HEK293 (cell line): ENCODE measurements at regions not wholly inside any gene's neighbourhood (a gene's known extent, or its start where the extent isn't known, plus 50 kb on each side); places are given as distances from the start of the nearest gene placed in this dataset.

Experiments used
- HOXD13 ChIP-seq: sonication (generic); formaldehyde crosslinking; IDR thresholded peaks from 2 replicates; pipeline ENCODE4 v1.8.0; 2022; ENCODE audit warnings: missing genetic modification reagents, borderline replicate concordance
- MZF1 ChIP-seq: fragments of 450-650 bp; formaldehyde crosslinking; IDR thresholded peaks from 2 replicates; pipeline ENCODE4 v1.5.1; 2017; ENCODE audit warnings: missing biosample characterization, missing genetic modification characterization, borderline replicate concordance
- PATZ1 ChIP-seq: fragments of 450-650 bp; formaldehyde crosslinking; IDR thresholded peaks from 2 replicates; pipeline ENCODE4 v1.5.1; 2016; ENCODE audit warnings: missing biosample characterization, missing genetic modification characterization
- ZBTB8A ChIP-seq: fragments of 450-650 bp; formaldehyde crosslinking; IDR thresholded peaks from 2 replicates; pipeline ENCODE4 v1.5.1; 2016; ENCODE audit warnings: missing biosample characterization, missing genetic modification characterization
- ZNF146 ChIP-seq: fragments of 450-650 bp; formaldehyde crosslinking; IDR thresholded peaks from 2 replicates; pipeline ENCODE4 v1.5.1; 2016; ENCODE audit warnings: missing biosample characterization, missing genetic modification characterization
- ZNF423 ChIP-seq: fragments of 450-650 bp; formaldehyde crosslinking; IDR thresholded peaks from 2 replicates; pipeline ENCODE4 v1.5.1; 2016; ENCODE audit warnings: missing biosample characterization, missing genetic modification characterization
- ZNF514 ChIP-seq: fragments of 450-650 bp; formaldehyde crosslinking; IDR thresholded peaks from 2 replicates; pipeline ENCODE4 v1.5.1; 2016; ENCODE audit warnings: missing biosample characterization, missing genetic modification characterization
- TF ChIP-seq, protein P1 (sequence below): fragments of 450-650 bp; formaldehyde crosslinking; IDR thresholded peaks from 2 replicates; pipeline ENCODE4 v1.5.1; 2016; ENCODE audit warnings: missing biosample characterization, missing genetic modification characterization

DNA sequence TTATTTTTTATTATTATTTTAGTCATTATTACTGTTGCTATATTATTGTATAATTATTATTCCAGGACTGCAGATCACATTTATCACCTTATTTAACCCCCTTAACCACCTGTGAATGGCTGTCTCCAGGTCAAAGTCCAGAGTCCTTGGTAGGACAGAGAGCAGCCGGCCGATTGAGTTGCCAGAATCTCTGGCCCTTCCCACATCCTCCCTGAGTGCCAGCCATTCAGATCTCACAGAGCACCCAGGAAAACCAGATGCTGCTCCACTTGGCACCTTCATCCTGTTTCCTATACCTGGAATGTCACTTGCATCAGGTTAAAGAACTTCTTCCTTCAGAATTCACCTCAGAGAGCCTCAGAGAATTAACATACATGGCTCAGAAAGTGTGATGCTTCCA lies 101.1 kb downstream of the ELAPOR2 start:
- TF ChIP-seq MZF1 (tag by site-specific recombination), result no peak
- no peak for TF ChIP-seq ZNF423 (tag by site-specific recombination)
- TF ChIP-seq, protein P1, sequence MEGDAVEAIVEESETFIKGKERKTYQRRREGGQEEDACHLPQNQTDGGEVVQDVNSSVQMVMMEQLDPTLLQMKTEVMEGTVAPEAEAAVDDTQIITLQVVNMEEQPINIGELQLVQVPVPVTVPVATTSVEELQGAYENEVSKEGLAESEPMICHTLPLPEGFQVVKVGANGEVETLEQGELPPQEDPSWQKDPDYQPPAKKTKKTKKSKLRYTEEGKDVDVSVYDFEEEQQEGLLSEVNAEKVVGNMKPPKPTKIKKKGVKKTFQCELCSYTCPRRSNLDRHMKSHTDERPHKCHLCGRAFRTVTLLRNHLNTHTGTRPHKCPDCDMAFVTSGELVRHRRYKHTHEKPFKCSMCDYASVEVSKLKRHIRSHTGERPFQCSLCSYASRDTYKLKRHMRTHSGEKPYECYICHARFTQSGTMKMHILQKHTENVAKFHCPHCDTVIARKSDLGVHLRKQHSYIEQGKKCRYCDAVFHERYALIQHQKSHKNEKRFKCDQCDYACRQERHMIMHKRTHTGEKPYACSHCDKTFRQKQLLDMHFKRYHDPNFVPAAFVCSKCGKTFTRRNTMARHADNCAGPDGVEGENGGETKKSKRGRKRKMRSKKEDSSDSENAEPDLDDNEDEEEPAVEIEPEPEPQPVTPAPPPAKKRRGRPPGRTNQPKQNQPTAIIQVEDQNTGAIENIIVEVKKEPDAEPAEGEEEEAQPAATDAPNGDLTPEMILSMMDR (tag by site-specific recombination), result no peak
- no peak for TF ChIP-seq ZBTB8A (tag by site-specific recombination)
- TF ChIP-seq PATZ1, result no peak
- TF ChIP-seq HOXD13 (CRISPR knock-in tag), result no peak
- no peak for TF ChIP-seq ZNF514 (tag by site-specific recombination)
- no peak for TF ChIP-seq ZNF146 (tag by site-specific recombination)
